ENCODE measurements at regions not wholly inside any gene's neighbourhood (a gene's known extent, or its start where the extent isn't known, plus 50 kb on each side); places are given as distances from the start of the nearest gene placed in this dataset.

DNA sequence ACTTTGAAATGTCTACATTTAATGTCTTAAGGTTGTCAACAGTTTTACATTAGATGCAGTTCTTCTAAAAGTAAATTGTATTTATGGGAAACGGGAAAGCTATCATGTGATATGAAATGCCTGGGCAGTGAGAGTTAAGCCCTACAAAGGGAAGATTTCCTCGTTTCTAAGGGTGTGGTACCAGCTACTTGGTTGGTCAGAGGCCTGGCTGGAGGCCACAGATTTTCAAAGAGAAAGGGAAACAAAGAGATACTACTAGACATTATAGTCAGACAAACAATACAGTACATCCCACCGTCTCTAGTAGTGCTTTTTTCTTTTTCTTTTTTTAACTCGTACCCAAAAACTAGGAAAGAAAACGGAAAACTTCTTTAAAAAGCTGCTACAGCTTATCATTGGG is 467.8 kb downstream of the PCDH7 start:
- no peak overlapping the region for H3K27ac ChIP-seq (ENCODE audit: low read length)
- TF ChIP-seq, protein P1, sequence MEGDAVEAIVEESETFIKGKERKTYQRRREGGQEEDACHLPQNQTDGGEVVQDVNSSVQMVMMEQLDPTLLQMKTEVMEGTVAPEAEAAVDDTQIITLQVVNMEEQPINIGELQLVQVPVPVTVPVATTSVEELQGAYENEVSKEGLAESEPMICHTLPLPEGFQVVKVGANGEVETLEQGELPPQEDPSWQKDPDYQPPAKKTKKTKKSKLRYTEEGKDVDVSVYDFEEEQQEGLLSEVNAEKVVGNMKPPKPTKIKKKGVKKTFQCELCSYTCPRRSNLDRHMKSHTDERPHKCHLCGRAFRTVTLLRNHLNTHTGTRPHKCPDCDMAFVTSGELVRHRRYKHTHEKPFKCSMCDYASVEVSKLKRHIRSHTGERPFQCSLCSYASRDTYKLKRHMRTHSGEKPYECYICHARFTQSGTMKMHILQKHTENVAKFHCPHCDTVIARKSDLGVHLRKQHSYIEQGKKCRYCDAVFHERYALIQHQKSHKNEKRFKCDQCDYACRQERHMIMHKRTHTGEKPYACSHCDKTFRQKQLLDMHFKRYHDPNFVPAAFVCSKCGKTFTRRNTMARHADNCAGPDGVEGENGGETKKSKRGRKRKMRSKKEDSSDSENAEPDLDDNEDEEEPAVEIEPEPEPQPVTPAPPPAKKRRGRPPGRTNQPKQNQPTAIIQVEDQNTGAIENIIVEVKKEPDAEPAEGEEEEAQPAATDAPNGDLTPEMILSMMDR (conservative IDR thresholded peaks at IDR 0.05; ENCODE audit: low read depth, low read length) = no peak
- TF ChIP-seq EZH2 (IDR thresholded peaks at IDR 0.05; ENCODE audit: low read length, unreplicated experiment) = no peak
- no peak for TF ChIP-seq EZH2phosphoT487 (IDR thresholded peaks at IDR 0.05; ENCODE audit: borderline replicate concordance, low read length)
- no peak overlapping the region for H3K9ac ChIP-seq (ENCODE audit: low read length)
- no peak overlapping the region for H2AFZ ChIP-seq (ENCODE audit: low read length)
- H3K79me2 ChIP-seq (ENCODE audit: low read length) = no peaks in the 10 kb centered on the region
- intact Hi-C loops (cut with micrococcal nuclease) = no loop called here
- H3F3A ChIP-seq (ENCODE audit: low read length, unreplicated experiment) = no peaks in the 10 kb centered on the region
- no peaks in the 10 kb centered on the region for H3K36me3 ChIP-seq (ENCODE audit: low read depth, low read length)
- H3K4me2 ChIP-seq (ENCODE audit: low read length) = no peak overlapping the region
- no peaks in the 10 kb centered on the region for H3K27me3 ChIP-seq (ENCODE audit: low read length)
- DNase-seq (no peak), ATAC-seq (no peak)
- ChIA-PET POLR2A (ENCODE audit: unreplicated experiment) (no interaction called here), CTCF (no interaction called here)
- H3K4me3 ChIP-seq (ENCODE audit: low read length) = no peak overlapping the region
- no TSS peak for BruUV-seq (replicated peaks)
- no peaks in the 10 kb centered on the region for H4K20me1 ChIP-seq (ENCODE audit: low read length)
- no peaks in the 10 kb centered on the region for H3K9me2 ChIP-seq (replicated peaks; ENCODE audit: low read length)
- H3K4me1 ChIP-seq (ENCODE audit: insufficient read depth, low read length) = no peaks in the 10 kb centered on the region
- no peaks in the 10 kb centered on the region for H3K9me3 ChIP-seq (ENCODE audit: low read length)

DNA sequence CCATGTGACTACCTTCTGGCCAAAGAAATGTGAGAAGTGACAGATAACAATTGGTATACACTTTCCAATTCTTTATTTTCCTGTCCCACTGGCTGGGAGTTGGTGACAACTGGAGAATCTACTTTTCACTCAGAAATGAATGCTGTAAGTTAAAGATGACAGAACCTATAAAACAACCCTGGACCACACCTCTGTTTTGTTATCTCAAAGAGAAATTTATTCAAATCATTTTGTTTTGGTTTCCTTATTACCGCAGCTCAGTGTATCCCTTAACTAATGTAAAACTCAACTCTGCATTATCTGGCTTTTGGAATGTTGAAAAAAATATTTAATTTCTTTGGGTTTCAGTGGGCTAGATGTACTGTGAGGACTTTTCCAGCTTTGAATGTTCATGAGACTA is 469.8 kb downstream of the PCDH7 start:
- Histone ChIP-seq H3K4me3 (ENCODE audit: low read length) (no peak overlapping the region), H3K9me3 (ENCODE audit: low read length) (no peaks in the 10 kb centered on the region), H3K27me3 (ENCODE audit: low read length) (no peaks in the 10 kb centered on the region), H3K27ac (ENCODE audit: low read length) (no peak overlapping the region), H3F3A (ENCODE audit: low read length, unreplicated experiment) (no peaks in the 10 kb centered on the region), H2AFZ (ENCODE audit: low read length) (no peak overlapping the region), H3K4me1 (ENCODE audit: insufficient read depth, low read length) (no peaks in the 10 kb centered on the region), H3K36me3 (ENCODE audit: low read depth, low read length) (no peaks in the 10 kb centered on the region), H3K4me2 (ENCODE audit: low read length) (no peak overlapping the region), H3K79me2 (ENCODE audit: low read length) (no peaks in the 10 kb centered on the region), H3K9me2 (replicated peaks; ENCODE audit: low read length) (no peaks in the 10 kb centered on the region), H4K20me1 (ENCODE audit: low read length) (no peaks in the 10 kb centered on the region), H3K9ac (ENCODE audit: low read length) (no peak overlapping the region)
- POLR2A ChIA-PET (ENCODE audit: unreplicated experiment) = no interaction called here
- ATAC-seq = no peak
- intact Hi-C loops (cut with micrococcal nuclease) = no loop called here
- no peak for DNase-seq
- no TSS peak for BruUV-seq (replicated peaks)
- CTCF ChIA-PET = no interaction called here
- no peak for TF ChIP-seq EZH2 (IDR thresholded peaks at IDR 0.05; ENCODE audit: low read length, unreplicated experiment)
- no peak for TF ChIP-seq EZH2phosphoT487 (IDR thresholded peaks at IDR 0.05; ENCODE audit: borderline replicate concordance, low read length)
- TF ChIP-seq, protein P1 (conservative IDR thresholded peaks at IDR 0.05; ENCODE audit: low read depth, low read length) = no peak

DNA sequence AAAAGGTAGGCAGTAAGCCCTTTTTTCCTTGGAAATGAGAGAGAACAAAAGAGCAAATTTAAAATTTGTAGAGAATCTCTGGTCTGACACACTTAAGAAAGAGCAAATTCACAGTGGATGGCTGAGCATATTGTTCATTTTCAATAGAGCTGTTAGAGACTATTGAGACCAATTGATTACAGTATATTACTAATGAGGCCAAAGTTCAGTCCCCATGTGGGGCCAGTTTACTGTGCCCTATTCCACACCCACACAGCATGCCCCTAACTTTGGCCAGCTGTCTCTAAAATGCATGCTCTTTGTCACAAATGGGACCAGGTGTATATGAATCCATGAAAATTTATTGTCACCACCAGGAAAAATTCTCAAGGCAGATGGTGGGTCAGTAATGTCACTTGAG is 470.5 kb downstream of the PCDH7 start:
- no peaks in the 10 kb centered on the region for H4K20me1 ChIP-seq (ENCODE audit: low read length)
- no peak overlapping the region for H2AFZ ChIP-seq (ENCODE audit: low read length)
- no peaks in the 10 kb centered on the region for H3K9me3 ChIP-seq (ENCODE audit: low read length)
- no peaks in the 10 kb centered on the region for H3K9me2 ChIP-seq (replicated peaks; ENCODE audit: low read length)
- intact Hi-C loops (cut with micrococcal nuclease) = no loop called here
- H3K4me1 ChIP-seq (ENCODE audit: insufficient read depth, low read length) = no peaks in the 10 kb centered on the region
- no peak overlapping the region for H3K9ac ChIP-seq (ENCODE audit: low read length)
- H3K79me2 ChIP-seq (ENCODE audit: low read length) = no peaks in the 10 kb centered on the region
- H3F3A ChIP-seq (ENCODE audit: low read length, unreplicated experiment) = no peaks in the 10 kb centered on the region
- H3K36me3 ChIP-seq (ENCODE audit: low read depth, low read length) = no peaks in the 10 kb centered on the region
- no peak overlapping the region for H3K27ac ChIP-seq (ENCODE audit: low read length)
- ChIA-PET CTCF (interaction anchor here (0.7 kb wide), 1 partner anchor 65 kb away, joined by 3 read pairs; no protein-coding TSS in a partner anchor), POLR2A (ENCODE audit: unreplicated experiment) (no interaction called here)
- H3K4me3 ChIP-seq (ENCODE audit: low read length) = no peak overlapping the region
- no peak for DNase-seq
- BruUV-seq (replicated peaks) = no TSS peak
- TF ChIP-seq, protein P1 (conservative IDR thresholded peaks at IDR 0.05; ENCODE audit: low read depth, low read length) = no peak
- no peak for TF ChIP-seq EZH2phosphoT487 (IDR thresholded peaks at IDR 0.05; ENCODE audit: borderline replicate concordance, low read length)
- TF ChIP-seq EZH2 (IDR thresholded peaks at IDR 0.05; ENCODE audit: low read length, unreplicated experiment) = no peak
- no peak overlapping the region for H3K4me2 ChIP-seq (ENCODE audit: low read length)
- H3K27me3 ChIP-seq (ENCODE audit: low read length) = no peaks in the 10 kb centered on the region
- ATAC-seq = no peak
